Activated T-cell treated with anti-CD3 and anti-CD28 coated beads, Interleukin-2, amount 50 U/mL, for 24 hours (primary cell): ENCODE measurements at regions not wholly inside any gene's neighbourhood (a gene's known extent, or its start where the extent isn't known, plus 50 kb on each side); places are given as distances from the start of the nearest gene placed in this dataset.
"Not testable (repeated sequence)": the region's sequence is repeated elsewhere in the genome, so short reads cannot be mapped to it uniquely, and the experiment has no call there.

Source experiments
- DNase-seq: peaks from one replicate; pipeline ENCODE4 v3.0.0-alpha.2; 2020
- H3K27ac Mint-ChIP-seq: 2 replicates; pipeline ENCODE4 v1.8.0; 2020; ENCODE audit warnings: mild to moderate bottlenecking, mixed read lengths
- H3K27me3 Mint-ChIP-seq: 2 replicates; pipeline ENCODE4 v1.8.0; 2020; ENCODE audit warnings: mixed read lengths
- H3K36me3 Mint-ChIP-seq: 2 replicates; pipeline ENCODE4 v1.8.0; 2020; ENCODE audit warnings: low read depth, mixed read lengths
- H3K4me1 Mint-ChIP-seq: 2 replicates; pipeline ENCODE4 v1.8.0; 2020; ENCODE audit warnings: low read depth, mixed read lengths
- H3K4me3 Mint-ChIP-seq: 2 replicates; pipeline ENCODE4 v1.8.0; 2020; ENCODE audit warnings: mild to moderate bottlenecking, moderate library complexity, mixed read lengths
- H3K9me3 Mint-ChIP-seq: 2 replicates; pipeline ENCODE4 v1.8.0; 2020; ENCODE audit warnings: mixed read lengths

GRCh38 chr15:20785151-20785936, 80.8 kb downstream of the POTEB2 start:
- H3K4me1 Mint-ChIP-seq, H3K4me3 Mint-ChIP-seq, H3K27ac Mint-ChIP-seq, H3K9me3 Mint-ChIP-seq, H3K27me3 Mint-ChIP-seq, H3K36me3 Mint-ChIP-seq, DNase-seq: not testable (repeated sequence)

- not testable (repeated sequence) for H3K27ac Mint-ChIP-seq, H3K4me3 Mint-ChIP-seq, H3K4me1 Mint-ChIP-seq, H3K36me3 Mint-ChIP-seq, H3K27me3 Mint-ChIP-seq, H3K9me3 Mint-ChIP-seq
- DNase-seq: peak; percentile 40
These were observed 82.4 kb downstream of the POTEB2 start for GRCh38 chr15:20783598-20784184.

DNA sequence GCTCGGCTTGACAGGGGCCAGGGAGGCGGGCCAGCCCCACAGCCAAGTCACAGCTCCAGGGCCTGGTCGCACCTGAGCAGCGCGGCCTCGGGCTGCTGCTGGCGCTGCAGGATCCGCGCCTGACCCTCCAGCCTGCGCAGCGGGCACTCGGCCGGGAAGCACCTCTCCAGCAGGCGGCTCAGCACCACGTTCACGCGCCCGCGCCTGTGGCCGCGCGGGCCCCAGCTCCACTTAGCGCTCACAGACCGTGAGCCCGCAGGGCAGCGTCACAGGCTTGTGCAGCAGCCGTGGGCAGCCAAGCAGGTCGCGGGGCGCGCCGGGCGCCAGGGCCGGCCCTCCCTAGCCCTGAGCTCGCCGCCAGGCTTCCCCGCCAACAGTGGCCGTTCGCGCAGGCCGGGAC, 90.7 kb downstream of the POTEB2 start:
- not testable (repeated sequence) for DNase-seq, H3K27me3 Mint-ChIP-seq, H3K36me3 Mint-ChIP-seq, H3K4me3 Mint-ChIP-seq, H3K9me3 Mint-ChIP-seq, H3K27ac Mint-ChIP-seq, H3K4me1 Mint-ChIP-seq

DNA sequence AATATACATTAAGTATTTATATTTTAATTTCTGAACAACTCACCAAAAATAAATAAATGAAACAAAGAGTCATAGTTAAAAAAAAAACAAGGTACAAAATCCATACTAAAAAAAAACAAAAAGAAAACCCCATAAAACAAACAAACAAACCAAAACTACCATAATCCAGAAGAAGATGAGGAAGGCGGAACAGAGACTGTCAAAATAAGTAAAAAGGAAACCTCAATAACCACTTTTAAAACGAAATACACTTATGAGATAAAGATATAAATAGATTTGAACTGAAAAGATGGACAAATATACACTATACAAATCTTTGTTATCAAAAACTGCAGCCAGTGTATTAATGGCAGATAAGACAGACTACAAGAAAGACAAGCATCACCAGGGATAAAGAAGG, 98.2 kb downstream of the POTEB2 start:
- H3K9me3 Mint-ChIP-seq, H3K36me3 Mint-ChIP-seq, H3K4me1 Mint-ChIP-seq, H3K4me3 Mint-ChIP-seq, H3K27me3 Mint-ChIP-seq, H3K27ac Mint-ChIP-seq, DNase-seq: not testable (repeated sequence)

- H3K36me3 Mint-ChIP-seq, H3K4me3 Mint-ChIP-seq, H3K4me1 Mint-ChIP-seq, H3K27ac Mint-ChIP-seq, H3K9me3 Mint-ChIP-seq, H3K27me3 Mint-ChIP-seq, DNase-seq: not testable (repeated sequence)
These were observed 103.7 kb downstream of the POTEB2 start for GRCh38 chr15:20762422-20762821.

- H3K27ac Mint-ChIP-seq, H3K4me3 Mint-ChIP-seq, H3K27me3 Mint-ChIP-seq, H3K9me3 Mint-ChIP-seq, H3K36me3 Mint-ChIP-seq, H3K4me1 Mint-ChIP-seq, DNase-seq: not testable (repeated sequence)
These were observed 109.7 kb downstream of the POTEB2 start for GRCh38 chr15:20756440-20756839.

GRCh38 chr15:20755665-20756398, 110.3 kb downstream of the POTEB2 start:
- H3K4me3 Mint-ChIP-seq, H3K27ac Mint-ChIP-seq, H3K9me3 Mint-ChIP-seq, H3K4me1 Mint-ChIP-seq, H3K36me3 Mint-ChIP-seq, H3K27me3 Mint-ChIP-seq: not testable (repeated sequence)
- DNase-seq: peak; percentile 31

DNA sequence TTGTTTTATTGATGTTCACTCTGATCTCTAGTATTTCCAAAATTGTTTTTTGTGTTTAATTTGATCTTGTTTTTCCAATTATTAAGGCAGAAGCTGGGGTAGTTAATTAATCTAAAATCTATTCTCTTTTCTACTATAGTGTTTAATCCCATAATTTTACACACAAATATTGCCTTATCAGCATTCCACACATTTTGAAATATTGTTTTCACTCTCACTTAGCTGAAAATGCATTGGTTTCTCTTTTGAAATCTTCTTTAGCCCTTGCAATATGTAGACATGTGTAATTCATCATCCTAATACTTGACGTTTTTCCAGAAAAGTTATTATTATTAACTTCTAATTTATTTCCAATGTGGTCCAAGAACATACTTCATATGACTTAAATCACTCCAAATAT, 132.6 kb downstream of the POTEB2 start:
- H3K4me3 Mint-ChIP-seq, DNase-seq, H3K36me3 Mint-ChIP-seq, H3K4me1 Mint-ChIP-seq, H3K27me3 Mint-ChIP-seq, H3K27ac Mint-ChIP-seq, H3K9me3 Mint-ChIP-seq: not testable (repeated sequence)
